Glomerular visceral epithelial cell (primary cell): ENCODE measurements at regions not wholly inside any gene's neighbourhood (a gene's known extent, or its start where the extent isn't known, plus 50 kb on each side); places are given as distances from the start of the nearest gene placed in this dataset.

Experiments used
- DNase-seq: peaks from one replicate; pipeline ENCODE4 v3.0.0-alpha.2; 2016; ENCODE audit errors: extremely low spot score

- no peak for DNase-seq
Measured at GRCh38 chr1:83725735-83726360, 273.1 kb downstream of the TTLL7 start.

GRCh38 chr1:83718338-83718737 is 280.6 kb downstream of the TTLL7 start:
- DNase-seq = no peak

- DNase-seq = no peak
Measured at GRCh38 chr1:83717785-83718184, 281.1 kb downstream of the TTLL7 start.

GRCh38 chr1:83716641-83717040 is 282.3 kb downstream of the TTLL7 start:
- DNase-seq = no peak

- no peak for DNase-seq
Measured at GRCh38 chr1:83715550-83715949, 283.4 kb downstream of the TTLL7 start.

GRCh38 chr1:83709662-83710061 is 289.3 kb downstream of the TTLL7 start:
- DNase-seq = no peak

GRCh38 chr1:83706354-83706938 is 292.5 kb downstream of the TTLL7 start:
- no peak for DNase-seq

GRCh38 chr1:83705091-83705490 is 293.8 kb downstream of the TTLL7 start:
- no peak for DNase-seq

- DNase-seq = no peak
Measured at GRCh38 chr1:83704350-83704749, 294.6 kb downstream of the TTLL7 start.

- no peak for DNase-seq
Measured at GRCh38 chr1:83702356-83702755, 296.6 kb downstream of the TTLL7 start.

GRCh38 chr1:83701355-83701754 is 297.6 kb downstream of the TTLL7 start:
- no peak for DNase-seq

- no peak for DNase-seq
Measured at GRCh38 chr1:83698644-83699043, 300.3 kb downstream of the TTLL7 start.

- DNase-seq = no peak
Measured at GRCh38 chr1:83697961-83698360, 301.0 kb downstream of the TTLL7 start.

GRCh38 chr1:83697220-83697619 is 301.7 kb downstream of the TTLL7 start:
- no peak for DNase-seq

GRCh38 chr1:83694449-83694848 is 304.5 kb downstream of the TTLL7 start:
- no peak for DNase-seq

GRCh38 chr1:83693427-83694126 is 305.4 kb downstream of the TTLL7 start:
- peak; percentile 11 for DNase-seq

- DNase-seq = peak; percentile 42
Measured at GRCh38 chr1:83692524-83693381, 306.2 kb downstream of the TTLL7 start.

- DNase-seq = no peak
Measured at GRCh38 chr1:83691953-83692500, 306.9 kb downstream of the TTLL7 start.

- no peak for DNase-seq
Measured at GRCh38 chr1:83689921-83690868, 308.7 kb downstream of the TTLL7 start.

GRCh38 chr1:83682132-83682531 is 316.8 kb downstream of the TTLL7 start:
- DNase-seq = no peak

GRCh38 chr1:83676106-83676505 is 322.8 kb downstream of the TTLL7 start:
- DNase-seq = no peak
